Right lobe of liver (tissue), 4 donors: ENCODE measurements at regions not wholly inside any gene's neighbourhood (a gene's known extent, or its start where the extent isn't known, plus 50 kb on each side); places are given as distances from the start of the nearest gene placed in this dataset.

Experiments used
- POLR2A ChIP-seq: fragments of 450-650 bp; IDR thresholded peaks from one replicate; pipeline ENCODE4 v1.6.1; 2017; ENCODE audit warnings: antibody characterized with exemption, mild to moderate bottlenecking
- TF ChIP-seq, protein P1 (sequence below), 4 donors: fragments of 200-600 bp in 3 of 4; fragments of 450-650 bp in 1 of 4; IDR thresholded peaks; one replicate each; pipeline versions ENCODE4 v1.5.1 to v1.8.0; 2016 to 2022; ENCODE audit warnings: antibody characterized with exemption in 4 of 4, mild to moderate bottlenecking in 2 of 4
- donor health status: DM: no; HTN: no; CAD: no.
- donor health status: DM: no; HTN: no; CAD: no.
- donor health status: DM: no; HTN: yes; CAD: no.

DNA sequence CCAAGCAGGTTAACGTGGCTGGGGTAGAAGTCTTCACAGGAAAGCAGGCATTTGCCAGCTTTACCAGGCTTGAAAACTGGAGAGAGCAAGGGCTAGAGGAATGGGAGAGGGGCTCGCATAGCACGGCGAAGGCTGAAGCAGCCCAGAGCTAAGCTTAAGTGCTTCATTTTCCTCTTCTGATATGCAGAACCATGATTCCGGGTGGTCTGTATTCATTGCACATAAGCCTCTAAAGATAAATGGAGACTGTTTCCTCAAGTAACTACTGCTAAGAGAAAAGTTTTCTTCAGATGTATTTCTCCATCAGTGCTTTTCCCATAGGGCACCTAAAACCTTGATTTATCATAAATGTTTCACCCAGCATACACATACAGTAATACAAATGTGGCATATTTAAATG is 414.1 kb downstream of the MLLT3 start:
- TF ChIP-seq, protein P1, sequence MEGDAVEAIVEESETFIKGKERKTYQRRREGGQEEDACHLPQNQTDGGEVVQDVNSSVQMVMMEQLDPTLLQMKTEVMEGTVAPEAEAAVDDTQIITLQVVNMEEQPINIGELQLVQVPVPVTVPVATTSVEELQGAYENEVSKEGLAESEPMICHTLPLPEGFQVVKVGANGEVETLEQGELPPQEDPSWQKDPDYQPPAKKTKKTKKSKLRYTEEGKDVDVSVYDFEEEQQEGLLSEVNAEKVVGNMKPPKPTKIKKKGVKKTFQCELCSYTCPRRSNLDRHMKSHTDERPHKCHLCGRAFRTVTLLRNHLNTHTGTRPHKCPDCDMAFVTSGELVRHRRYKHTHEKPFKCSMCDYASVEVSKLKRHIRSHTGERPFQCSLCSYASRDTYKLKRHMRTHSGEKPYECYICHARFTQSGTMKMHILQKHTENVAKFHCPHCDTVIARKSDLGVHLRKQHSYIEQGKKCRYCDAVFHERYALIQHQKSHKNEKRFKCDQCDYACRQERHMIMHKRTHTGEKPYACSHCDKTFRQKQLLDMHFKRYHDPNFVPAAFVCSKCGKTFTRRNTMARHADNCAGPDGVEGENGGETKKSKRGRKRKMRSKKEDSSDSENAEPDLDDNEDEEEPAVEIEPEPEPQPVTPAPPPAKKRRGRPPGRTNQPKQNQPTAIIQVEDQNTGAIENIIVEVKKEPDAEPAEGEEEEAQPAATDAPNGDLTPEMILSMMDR (IDR thresholded peaks at IDR 0.05): no peak
- TF ChIP-seq POLR2A: no peak
